Spleen (tissue), 11 donors: ENCODE measurements at regions not wholly inside any gene's neighbourhood (a gene's known extent, or its start where the extent isn't known, plus 50 kb on each side); places are given as distances from the start of the nearest gene placed in this dataset.

Experiments used
- DNase-seq: peaks from one replicate; pipeline ENCODE4 v3.0.0-alpha.2; 2020
- H3K27ac ChIP-seq, 8 donors: fragments of 200-600 bp; sonication (generic) in 7 of 8; 1 replicate in 4 of 8; 2 replicates in 4 of 8; pipeline versions ENCODE4 v1.5.0 to v1.8.0; 2016 to 2021; ENCODE audit warnings: inconsistent platforms in 4 of 8, mild to moderate bottlenecking in 4 of 8, moderate library complexity in 1 of 8
- H3K27me3 ChIP-seq, 7 donors: fragments of 200-600 bp; sonication (generic) in 6 of 7; replicated peaks in 1 of 7; 1 replicate in 4 of 7; 2 replicates in 3 of 7; pipeline versions ENCODE4 v1.5.0 to v1.8.0; 2016 to 2021; ENCODE audit warnings: inconsistent platforms in 3 of 7, mild to moderate bottlenecking in 1 of 7
- H3K36me3 ChIP-seq, 6 donors: fragments of 200-600 bp; sonication (generic) in 5 of 6; 1 replicate in 4 of 6; 2 replicates in 2 of 6; pipeline versions ENCODE4 v1.5.0 to v1.8.0; 2016 to 2021; ENCODE audit warnings: inconsistent platforms in 2 of 6
- H3K4me1 ChIP-seq, 6 donors: fragments of 200-600 bp; sonication (generic) in 5 of 6; 1 replicate in 3 of 6; 2 replicates in 3 of 6; pipeline versions ENCODE4 v1.5.0 to v1.8.0; 2016 to 2021; ENCODE audit warnings: inconsistent platforms in 3 of 6
- H3K4me3 ChIP-seq, 8 donors: fragments of 200-600 bp; sonication (generic) in 7 of 8; 1 replicate in 4 of 8; 2 replicates in 4 of 8; pipeline versions ENCODE4 v1.5.0 to v1.8.0; 2016 to 2021; ENCODE audit warnings: inconsistent platforms in 4 of 8, mild to moderate bottlenecking in 4 of 8, moderate library complexity in 2 of 8
- H3K9me3 ChIP-seq, 8 donors: fragments of 200-600 bp; sonication (generic) in 7 of 8; 1 replicate in 4 of 8; 2 replicates in 4 of 8; pipeline versions ENCODE4 v1.5.0 to v1.8.0; 2016 to 2021; ENCODE audit warnings: inconsistent platforms in 4 of 8
- CTCF ChIP-seq, 11 experiments: fragments of 200-600 bp in 7 of 11; fragments of 450-650 bp in 4 of 11; sonication (generic) in 4 of 11; IDR thresholded peaks in 8 of 11; conservative IDR thresholded peaks in 3 of 11; 1 replicate in 7 of 11; 2 replicates in 4 of 11; pipeline versions ENCODE4 v1.4.0 to v1.8.0; 2016 to 2021; ENCODE audit warnings: antibody characterized with exemption in 11 of 11, inconsistent platforms in 4 of 11, mild to moderate bottlenecking in 1 of 11
- POLR2A ChIP-seq, 3 donors: fragments of 450-650 bp; IDR thresholded peaks; one replicate each; pipeline ENCODE4 v1.5.1; 2017; ENCODE audit warnings: antibody characterized with exemption in 3 of 3, mild to moderate bottlenecking in 1 of 3
- POLR2AphosphoS5 ChIP-seq, 3 donors: sonication (generic); formaldehyde crosslinking; IDR thresholded peaks; one replicate each; pipeline ENCODE4 v1.5.1; 2017; ENCODE audit warnings: antibody characterized with exemption in 3 of 3
- whole genome bisulfite sequencing, 5 donors: extraction: QIAGEN DNeasy Blood & Tissue Kit in 3 of 5; methylation state at CpG; one replicate each; pipeline versions ENCODE4 v1.1.5 to v1.1.7; 2013 to 2018; 5-methylcytosine and 5-hydroxymethylcytosine counted together
- intact Hi-C: fragments of 100-400 bp; cut with DNase I; formaldehyde crosslinking; loops from one replicate; pipeline ENCODE4 v1.15.0; 2023; ENCODE audit warnings: low total_unique reads
- donor health status: healthy with polysubstance abuse.
- donor health status: DM: no; HTN: no; CAD: no; lungs with moderate emphysema.
- donor health status: DM: no; HTN: no; CAD: no.
- donor health status: Bipolar disorder and iron deficiency.
- donor health status: healthy.
- donor health status: DM: no; HTN: no; CAD: no.
- donor health status: DM: yes; HTN: yes; CAD: no.

DNA sequence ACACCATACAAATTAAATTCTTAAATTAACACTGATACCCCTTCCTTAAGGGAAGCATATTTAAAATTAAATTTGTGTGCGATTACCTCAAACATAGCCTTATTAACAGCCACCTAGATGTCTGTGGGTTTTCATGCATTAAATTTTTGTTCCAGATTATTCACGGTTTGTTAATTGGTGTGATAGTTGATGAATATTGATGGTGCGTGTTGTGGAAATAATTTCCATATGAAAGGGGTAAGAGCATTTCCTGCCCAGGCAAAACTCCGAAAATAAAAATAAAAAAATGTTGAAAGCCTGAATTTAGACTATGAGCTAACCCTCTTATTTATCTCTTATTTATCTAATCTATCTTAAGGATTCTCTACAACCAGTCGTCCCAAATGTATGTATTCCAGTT is 679.3 kb upstream of the CELF2 start:
- Histone ChIP-seq H3K27ac (no peak overlapping the region), H3K27me3 (no peaks in the 10 kb centered on the region), H3K9me3 (no peaks in the 10 kb centered on the region), H3K36me3 (no peaks in the 10 kb centered on the region), H3K4me3 (no peak overlapping the region), H3K4me1 (no peaks in the 10 kb centered on the region)
- WGBS, 5 donors: 85 to 90% (median 85%) methylated on average over 5 of the region's 5 CpGs
- intact Hi-C loops: no loop called here
- TF ChIP-seq CTCF (IDR thresholded peaks at IDR 0.05 in 8 of 11, conservative IDR thresholded peaks at IDR 0.05 in 3 of 11) (no peak), POLR2A (IDR thresholded peaks at IDR 0.05) (no peak), POLR2AphosphoS5 (IDR thresholded peaks at IDR 0.05) (no peak)
- no peak for DNase-seq

DNA sequence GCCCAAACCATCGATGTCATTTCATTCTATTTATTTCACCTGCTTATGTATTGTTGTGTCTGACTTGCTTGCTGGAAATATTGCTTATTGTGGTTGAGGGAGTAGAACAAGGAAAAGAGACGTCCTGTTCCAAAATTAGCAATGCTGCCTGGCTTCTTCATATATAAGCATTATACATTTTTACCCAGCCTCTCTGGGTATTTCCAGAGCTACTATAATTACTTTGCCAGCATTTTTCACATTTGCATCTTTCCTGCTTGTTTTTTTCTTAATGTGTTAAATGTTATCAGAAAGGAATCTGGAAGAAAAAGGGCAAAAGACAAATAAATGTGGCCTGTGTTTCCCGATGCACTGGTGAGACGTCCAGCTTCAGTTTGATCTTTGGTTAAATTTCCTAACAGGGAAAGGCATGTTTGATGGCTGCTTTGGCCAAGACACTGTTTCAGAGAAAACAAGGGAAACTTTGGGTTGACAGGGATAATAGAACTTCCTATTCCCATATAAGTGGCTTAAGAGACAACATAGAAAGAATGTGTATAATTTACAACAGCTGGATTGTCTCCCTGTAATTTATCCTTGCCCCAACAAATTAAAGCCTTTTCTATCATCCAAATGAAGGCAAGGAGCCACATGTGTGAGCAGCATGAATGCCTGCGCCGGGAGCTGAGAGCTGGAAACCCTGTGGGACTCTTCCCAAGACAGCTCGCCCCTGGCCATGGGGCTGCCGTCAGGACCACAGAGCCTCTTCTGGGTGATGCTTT is 671.1 kb upstream of the CELF2 start:
- intact Hi-C loops: no loop called here
- Histone ChIP-seq H3K4me1 (no peaks in the 10 kb centered on the region), H3K27ac (no peak overlapping the region), H3K27me3 (no peaks in the 10 kb centered on the region), H3K36me3 (no peaks in the 10 kb centered on the region), H3K9me3 (no peaks in the 10 kb centered on the region), H3K4me3 (no peak overlapping the region)
- DNase-seq: no peak
- 68 to 76% (median 73%) methylated on average over 8 of the region's 8 CpGs for WGBS, 5 donors
- no peak for TF ChIP-seq POLR2AphosphoS5 (IDR thresholded peaks at IDR 0.05)

- Histone ChIP-seq H3K27me3 (no peaks in the 10 kb centered on the region), H3K27ac (no peak overlapping the region), H3K4me3 (no peak overlapping the region), H3K9me3 (no peaks in the 10 kb centered on the region), H3K4me1 (no peaks in the 10 kb centered on the region), H3K36me3 (no peaks in the 10 kb centered on the region)
- no peak for DNase-seq
- WGBS, 5 donors: 74 to 93% (median 89%) methylated on average over 2 of the region's 2 CpGs
- no peak for TF ChIP-seq POLR2A (IDR thresholded peaks at IDR 0.05)
- TF ChIP-seq CTCF (IDR thresholded peaks at IDR 0.05 in 8 of 11, conservative IDR thresholded peaks at IDR 0.05 in 3 of 11): no peak
- no peak for TF ChIP-seq POLR2AphosphoS5 (IDR thresholded peaks at IDR 0.05)
- intact Hi-C loops: no loop called here
These were observed 667.6 kb upstream of the CELF2 start for GRCh38 chr10:10350050-10350449.

DNA sequence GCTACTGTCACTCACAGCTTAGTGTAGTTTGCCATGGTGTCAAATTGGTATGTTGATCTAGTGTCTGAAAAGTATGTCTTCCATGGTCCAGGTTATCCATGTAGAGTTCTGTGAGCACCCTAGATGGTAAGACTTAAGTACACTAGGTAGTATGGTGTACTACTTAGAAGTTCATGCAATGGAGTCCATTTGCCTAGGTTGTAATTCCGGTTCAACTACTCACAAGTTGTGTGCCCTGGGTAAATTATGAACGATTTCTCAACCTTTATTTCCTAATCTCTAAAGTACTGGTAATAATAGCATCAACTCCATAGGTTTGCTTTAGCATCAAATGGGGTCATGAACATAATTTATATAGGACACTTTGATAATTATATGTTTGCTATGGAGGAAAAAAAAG is 666.2 kb upstream of the CELF2 start:
- Histone ChIP-seq H3K27ac (no peak overlapping the region), H3K9me3 (no peaks in the 10 kb centered on the region), H3K36me3 (no peaks in the 10 kb centered on the region), H3K27me3 (no peaks in the 10 kb centered on the region), H3K4me1 (no peaks in the 10 kb centered on the region), H3K4me3 (no peak overlapping the region)
- DNase-seq: no peak
- intact Hi-C loops: no loop called here
- no peak for TF ChIP-seq POLR2A (IDR thresholded peaks at IDR 0.05)
- 76 to 94% (median 85%) methylated on average over 2 of the region's 2 CpGs for WGBS, 5 donors

- H3K4me1 ChIP-seq: no peaks in the 10 kb centered on the region
- DNase-seq: no peak
These were observed 664.3 kb upstream of the CELF2 start for GRCh38 chr10:10353326-10353868.

More at GRCh38 chr10:10353326-10353868, 664.3 kb upstream of the CELF2 start:
- Histone ChIP-seq H3K27me3 (no peaks in the 10 kb centered on the region), H3K27ac (no peak overlapping the region), H3K4me3 (no peak overlapping the region), H3K9me3 (peaks cover 0 to 2% (median 0%) of the 10 kb centered on the region in 8 donors), H3K36me3 (no peaks in the 10 kb centered on the region)
- 75 to 82% (median 78%) methylated on average over 8 of the region's 8 CpGs for WGBS, 5 donors
- TF ChIP-seq CTCF (IDR thresholded peaks at IDR 0.05 in 8 of 11, conservative IDR thresholded peaks at IDR 0.05 in 3 of 11) (no peak), POLR2AphosphoS5 (IDR thresholded peaks at IDR 0.05) (no peak), POLR2A (IDR thresholded peaks at IDR 0.05) (no peak)
- intact Hi-C loops: no loop called here
